Fibroblast of skin of abdomen (primary cell): ENCODE measurements at regions not wholly inside any gene's neighbourhood (a gene's known extent, or its start where the extent isn't known, plus 50 kb on each side); places are given as distances from the start of the nearest gene placed in this dataset.

Source experiments
- DNase-seq: peaks from one replicate; pipeline ENCODE4 v3.0.0-alpha.2; 2013

DNA sequence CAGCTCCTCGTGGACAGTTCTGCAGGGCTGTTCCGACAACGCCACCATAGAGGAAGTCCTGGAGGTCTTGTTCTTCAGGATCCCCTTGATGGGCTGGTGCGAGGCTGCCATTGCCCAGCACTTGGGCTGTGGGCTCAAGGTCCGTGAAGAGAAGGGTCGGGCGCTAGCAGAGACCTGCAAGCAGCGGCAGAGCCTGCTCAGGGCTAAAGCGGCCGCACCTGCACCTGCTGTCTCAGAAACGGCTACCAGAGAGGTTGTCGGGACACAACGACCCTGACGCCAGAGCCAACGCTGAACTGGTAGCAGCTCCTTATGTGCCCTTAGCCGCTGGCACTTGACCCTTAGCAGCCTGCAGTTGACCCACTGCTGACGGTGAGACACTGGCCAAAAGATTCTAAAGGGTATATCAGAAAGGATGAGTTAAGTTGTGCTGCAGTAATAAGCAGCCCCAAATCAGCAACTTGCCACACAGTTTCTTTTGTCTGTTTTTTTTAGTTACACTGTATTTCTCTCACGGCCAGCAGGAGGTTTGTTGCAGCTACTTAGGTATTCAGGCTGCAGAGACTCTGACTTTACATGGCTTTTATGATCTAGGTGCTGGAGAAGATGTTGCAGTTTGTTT, 55.5 kb upstream of the ST6GAL2 start:
- no peak for DNase-seq

DNA sequence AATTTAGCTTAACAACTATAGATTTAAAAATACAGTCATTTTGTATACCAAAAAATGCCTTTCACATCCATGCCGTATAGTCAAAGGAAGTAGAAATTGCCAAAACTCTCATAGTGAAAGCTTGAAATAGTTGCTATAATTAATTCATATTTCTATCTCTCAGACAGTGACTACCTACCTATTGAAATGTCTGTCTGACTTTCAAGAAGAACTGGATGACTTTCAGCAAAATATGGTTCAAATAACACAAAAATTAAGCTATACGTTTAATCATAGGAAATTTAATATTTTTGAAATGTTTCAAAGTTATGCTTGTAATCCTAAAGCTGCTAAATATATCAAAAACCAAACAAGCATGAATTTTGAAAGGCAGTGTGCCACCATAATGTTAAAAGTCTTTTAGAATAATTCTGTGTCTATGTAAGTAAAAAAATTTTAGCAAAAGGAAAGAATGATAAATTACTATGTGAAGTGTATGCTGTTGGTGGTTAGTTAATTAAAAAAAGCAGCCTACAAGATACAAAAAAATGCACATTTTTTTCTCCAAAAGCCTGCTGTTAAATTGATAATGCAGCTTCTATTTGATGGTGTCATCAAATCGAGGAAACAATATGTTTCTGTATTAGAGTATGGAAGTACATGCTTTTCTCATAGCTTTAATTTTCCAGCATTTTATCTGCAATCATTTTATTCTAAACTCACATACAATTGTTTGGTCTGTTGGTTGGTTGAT, 57.7 kb upstream of the ST6GAL2 start:
- peak; percentile 48 for DNase-seq

- peak; percentile 94 for DNase-seq
Observed at GRCh38 chr2:106944215-106944614, 58.2 kb upstream of the ST6GAL2 start.

DNA sequence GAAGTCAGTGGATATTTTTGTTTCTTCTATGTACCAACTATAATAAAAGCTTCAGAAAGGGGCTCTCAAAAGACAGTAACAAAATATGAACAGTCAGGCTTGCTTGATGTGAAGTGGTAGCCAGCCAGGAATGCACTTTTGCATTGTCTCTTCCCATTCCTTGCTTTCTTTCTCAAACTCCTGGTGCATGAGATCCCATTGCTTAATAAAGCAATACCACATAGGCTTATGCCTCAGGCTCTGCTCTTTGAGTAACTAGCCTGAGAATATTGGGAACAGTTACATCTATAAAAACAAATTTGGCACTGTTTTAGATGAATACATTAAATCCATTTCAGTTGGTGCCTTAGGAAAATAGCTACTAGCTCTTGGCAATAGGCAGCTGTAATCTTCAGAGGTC, 62.6 kb upstream of the ST6GAL2 start:
- peak; percentile 51 for DNase-seq

DNA sequence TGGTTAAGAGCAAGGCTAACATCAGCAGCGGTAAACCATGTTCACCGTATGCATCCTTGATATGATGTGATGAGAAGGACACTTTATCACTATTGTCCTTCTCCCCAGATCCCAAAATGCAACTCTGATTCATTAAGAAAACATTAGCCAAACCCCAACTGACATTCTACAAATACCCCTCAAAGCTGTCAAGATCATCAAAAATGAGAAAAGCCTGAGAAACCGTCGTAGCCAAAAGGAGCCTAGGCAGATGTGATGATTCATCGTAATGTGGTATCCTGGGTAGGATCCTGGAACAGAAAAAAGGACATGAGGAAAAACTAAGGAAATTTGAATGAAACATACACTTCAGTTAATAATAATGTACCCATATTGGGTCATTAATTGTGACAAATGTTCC, 67.3 kb upstream of the ST6GAL2 start:
- DNase-seq: peak; percentile 74

DNA sequence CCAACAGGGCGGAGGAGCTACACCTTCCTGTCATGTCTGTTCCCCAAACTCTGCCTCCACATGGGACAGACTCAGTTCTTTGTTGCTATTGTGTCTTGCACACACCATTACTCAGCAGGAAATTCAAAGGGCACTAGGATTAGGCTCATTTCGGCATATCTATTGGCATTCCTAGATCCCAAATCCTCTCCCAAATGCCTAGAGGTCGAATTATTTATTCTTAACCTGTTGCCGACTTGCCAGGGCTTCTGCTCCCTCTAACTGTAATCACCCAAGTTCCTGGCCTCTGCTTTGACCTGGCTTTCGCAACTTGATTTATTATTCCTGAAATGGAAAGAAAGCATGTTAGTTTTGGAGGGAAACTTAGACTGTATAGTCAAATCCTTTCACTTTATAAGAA, 67.8 kb upstream of the ST6GAL2 start:
- DNase-seq: peak; percentile 27

DNA sequence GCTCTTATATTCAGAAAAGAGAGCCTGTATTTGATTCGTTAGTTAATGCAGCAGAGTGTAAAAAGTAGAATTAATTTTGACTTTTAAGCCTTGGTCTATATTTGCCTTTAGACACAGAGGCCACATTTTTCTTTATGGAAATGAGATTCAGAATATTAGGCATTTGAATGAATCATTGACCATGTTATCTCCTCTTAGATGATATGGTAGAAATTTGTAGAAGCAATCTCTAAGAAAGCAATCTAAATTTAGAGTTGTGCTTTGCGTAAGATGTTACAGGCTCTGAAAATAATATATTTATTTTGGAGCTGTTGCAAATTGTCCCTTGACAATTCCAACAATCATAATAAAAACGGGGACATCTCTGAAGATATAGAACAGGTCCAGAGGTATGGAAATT, 68.3 kb upstream of the ST6GAL2 start:
- no peak for DNase-seq

- peak; percentile 70 for DNase-seq
Observed at GRCh38 chr2:106956416-106956815, 70.4 kb upstream of the ST6GAL2 start.

DNA sequence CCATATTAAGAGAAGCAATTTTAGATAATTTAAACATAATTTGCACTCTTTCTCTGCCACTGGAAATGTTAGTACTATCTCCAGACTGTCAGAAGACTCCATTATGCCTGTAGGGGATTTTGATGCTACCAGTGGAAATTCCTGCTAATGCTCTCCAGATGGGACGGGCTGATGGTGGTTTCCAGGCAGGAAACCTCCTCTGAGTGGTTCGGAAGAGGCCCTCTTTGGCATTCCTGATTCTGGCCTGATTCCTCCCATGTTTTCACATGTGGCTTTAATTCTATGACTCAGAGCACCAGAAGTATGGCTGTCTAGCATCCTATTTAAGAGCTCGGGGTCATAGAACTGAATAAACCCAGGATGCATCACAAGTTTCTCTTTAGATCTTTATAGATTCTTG, 70.9 kb upstream of the ST6GAL2 start:
- peak; percentile 99 for DNase-seq

DNA sequence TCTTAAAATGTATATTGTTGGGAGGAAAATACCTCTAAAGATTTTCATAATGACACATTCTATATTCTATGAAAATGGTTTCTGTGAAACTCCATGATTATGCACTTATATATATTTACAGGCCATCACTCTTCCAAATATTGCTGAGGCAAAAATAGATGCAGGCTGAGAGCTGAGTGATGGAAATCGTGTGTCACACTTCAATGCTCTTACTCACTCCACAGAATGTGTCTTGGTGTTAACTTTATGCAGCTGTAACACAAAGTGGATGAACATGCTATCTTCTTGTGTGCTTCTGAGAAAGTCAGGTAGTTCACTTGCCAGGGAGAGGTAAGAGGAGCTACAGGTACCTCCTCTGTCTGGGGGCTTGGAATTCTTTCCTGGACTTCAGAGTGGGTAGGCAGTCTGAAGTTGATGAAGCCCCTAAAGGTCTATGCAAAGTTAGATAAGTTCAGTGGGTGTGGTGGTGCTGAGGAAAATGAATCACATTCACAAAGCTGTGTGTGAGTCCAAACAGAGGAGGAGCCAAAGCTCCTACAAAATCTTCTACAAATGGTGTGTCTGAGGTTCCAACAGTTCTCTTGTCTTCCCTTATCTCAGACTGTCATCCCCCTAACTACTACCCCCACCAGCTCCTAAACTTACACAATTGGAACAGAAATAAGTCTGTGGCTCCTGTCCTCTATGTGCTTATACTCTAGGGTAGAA, 74.2 kb upstream of the ST6GAL2 start:
- peak; percentile 81 for DNase-seq

GRCh38 chr2:106960683-106961161, 74.8 kb upstream of the ST6GAL2 start:
- peak; percentile 66 for DNase-seq

DNA sequence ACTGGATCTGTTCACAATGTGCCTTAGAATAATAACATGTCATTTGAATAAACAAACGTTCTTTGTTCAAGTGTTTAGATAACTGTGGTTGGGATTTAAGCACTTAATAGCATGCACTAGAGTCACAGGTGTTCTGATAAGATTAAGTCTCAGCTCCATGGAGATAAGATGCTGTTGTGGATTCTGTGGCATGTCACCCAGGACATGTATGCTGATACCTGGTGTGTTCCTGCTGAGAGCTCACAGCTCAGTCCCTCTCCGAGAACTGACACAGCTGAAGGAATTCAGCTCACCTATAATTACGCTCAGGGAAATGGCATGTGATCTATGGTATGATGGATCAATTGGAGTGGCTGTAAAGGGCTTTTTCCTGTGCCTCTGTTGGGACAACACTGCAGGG, 75.4 kb upstream of the ST6GAL2 start:
- DNase-seq: no peak

- peak; percentile 92 for DNase-seq
Observed at GRCh38 chr2:106963156-106963555, 77.2 kb upstream of the ST6GAL2 start.

DNA sequence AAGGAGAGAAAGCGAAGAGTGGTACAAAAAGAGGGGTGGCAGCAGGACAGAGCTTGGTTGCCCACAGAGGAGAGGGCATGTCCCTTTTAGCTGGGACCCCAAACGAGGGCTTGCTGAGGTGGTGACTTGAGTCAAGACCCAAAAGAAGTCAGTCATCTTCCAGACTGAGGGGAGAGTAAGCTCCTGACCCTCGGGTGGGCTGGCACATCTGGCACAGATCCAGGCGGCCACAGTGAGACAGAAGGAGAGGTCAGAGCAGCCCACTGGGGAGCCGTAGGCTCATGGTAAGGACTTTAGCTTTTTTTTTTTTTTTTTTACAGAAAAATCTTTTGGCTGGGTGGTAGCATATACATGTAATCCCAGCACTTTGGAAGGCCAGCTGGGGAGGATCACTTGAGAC, 77.9 kb upstream of the ST6GAL2 start:
- DNase-seq: no peak

DNA sequence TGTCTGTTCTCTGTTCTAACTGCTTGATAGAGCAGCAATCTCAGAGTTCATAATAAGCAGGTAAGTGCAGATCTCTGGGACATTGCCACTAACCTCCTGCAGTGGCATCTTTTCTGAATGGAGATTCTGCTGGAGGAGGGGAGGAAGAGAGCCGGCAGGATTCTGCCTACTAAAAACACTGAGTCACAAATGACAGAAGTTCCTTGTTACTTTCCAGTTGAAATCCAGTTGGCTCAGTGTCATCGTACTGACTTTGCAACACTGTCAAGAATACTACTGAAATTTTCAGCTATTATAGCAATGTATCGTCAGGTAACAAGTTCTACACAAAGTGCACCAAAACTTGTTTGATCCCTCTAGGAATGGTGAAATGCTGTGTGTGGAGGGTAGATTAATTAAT, 79.6 kb upstream of the ST6GAL2 start:
- no peak for DNase-seq

DNA sequence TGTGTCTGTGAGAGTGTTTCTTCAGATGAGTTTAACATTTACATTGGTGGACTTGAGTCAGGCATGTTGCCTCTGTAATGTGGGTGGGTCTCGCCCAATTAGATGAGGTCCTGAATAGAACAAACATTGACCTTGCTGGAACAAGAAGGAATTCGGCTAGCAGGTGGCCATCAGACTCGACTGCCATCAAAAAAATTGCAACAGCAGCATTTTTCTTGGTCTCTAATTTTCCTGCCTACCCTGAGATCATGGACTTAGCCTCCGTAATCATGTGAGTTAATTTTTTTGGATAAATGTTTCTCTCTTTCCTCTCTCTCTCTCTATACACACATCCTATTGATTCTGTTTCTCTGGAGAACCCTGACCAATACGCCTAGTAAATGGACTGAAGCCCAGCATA, 83.8 kb upstream of the ST6GAL2 start:
- DNase-seq: no peak

GRCh38 chr2:106970471-106971261, 84.7 kb upstream of the ST6GAL2 start:
- DNase-seq: peak; percentile 81

- DNase-seq: peak; percentile 70
Observed at GRCh38 chr2:106972782-106973181, 86.8 kb upstream of the ST6GAL2 start.

DNA sequence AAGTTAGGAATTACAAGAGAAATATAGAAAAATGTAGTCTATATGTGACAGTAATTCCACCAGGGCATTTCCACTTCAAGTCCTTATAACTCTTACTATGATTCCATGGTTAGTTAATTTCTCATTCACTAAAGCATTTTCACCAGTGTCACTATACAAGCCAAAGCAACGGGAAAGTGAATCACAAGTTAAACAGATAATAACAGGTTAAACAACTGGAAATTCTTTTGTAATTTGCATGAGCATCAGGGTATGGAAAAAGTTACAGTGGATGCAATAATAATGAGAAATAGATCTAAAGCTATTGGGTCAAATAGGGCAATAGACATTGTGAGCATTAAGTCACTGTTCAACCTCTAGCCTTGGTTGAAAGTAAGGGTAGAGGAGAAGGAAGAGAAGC, 88.9 kb upstream of the ST6GAL2 start:
- DNase-seq: no peak

DNA sequence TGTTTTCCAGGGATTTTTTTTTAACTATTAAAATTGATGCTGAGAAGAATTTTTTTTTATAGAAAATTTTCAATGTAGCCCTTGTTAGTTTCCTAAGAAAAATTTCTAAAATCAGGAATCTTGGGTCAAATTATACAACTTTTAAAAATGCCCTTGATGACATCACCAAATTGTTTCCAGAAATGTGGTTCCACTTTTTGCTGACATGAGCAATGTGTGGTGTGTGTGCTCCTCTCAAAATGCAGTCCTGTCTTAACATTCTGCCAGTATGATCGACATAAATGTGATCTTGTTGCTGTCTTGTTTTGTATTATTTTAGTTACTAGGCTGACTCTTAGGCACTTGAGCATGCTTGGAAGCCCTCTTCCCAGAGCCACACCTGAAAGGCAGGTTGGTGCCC, 89.7 kb upstream of the ST6GAL2 start:
- DNase-seq: peak; percentile 56

- DNase-seq: no peak
Observed at GRCh38 chr2:106976548-106976947, 90.6 kb upstream of the ST6GAL2 start.

DNA sequence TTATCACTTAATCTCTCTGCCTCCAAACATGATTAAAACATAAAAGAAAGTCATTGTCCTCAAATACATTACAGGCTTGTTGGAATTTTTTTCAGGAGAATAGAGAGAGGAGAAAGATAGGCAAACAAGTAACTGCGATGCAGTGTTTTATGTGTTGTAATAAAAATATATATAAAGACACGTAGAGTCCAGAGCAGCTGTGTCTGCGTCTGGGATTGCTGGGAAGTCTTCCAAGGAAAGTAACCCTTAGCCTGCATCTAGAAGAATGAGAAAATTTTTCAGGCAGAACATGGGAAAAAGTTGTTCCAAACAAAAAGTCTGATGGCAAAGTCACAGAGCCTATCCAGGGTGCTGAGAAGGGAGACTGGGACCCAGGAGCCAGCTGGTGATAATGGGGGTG, 91.8 kb upstream of the ST6GAL2 start:
- peak; percentile 75 for DNase-seq

DNA sequence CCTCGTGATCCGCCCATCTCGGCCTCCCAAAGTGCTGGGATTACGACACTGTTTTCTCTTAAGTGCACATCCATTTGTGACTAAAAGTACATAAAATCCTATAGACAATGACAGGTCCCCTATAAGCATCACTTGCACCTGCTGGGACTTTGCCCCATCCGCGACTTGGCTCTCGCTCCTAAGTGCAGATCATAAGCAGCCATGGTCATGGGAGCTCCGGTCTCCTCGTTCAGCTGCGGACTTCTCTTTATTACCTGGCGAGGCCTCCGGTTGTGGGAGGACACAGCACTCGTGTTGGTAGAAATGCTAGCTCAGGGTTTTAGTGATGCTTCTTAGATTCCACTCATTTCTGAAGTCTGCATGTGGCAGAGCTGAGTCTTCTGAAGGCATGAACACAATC, 92.7 kb upstream of the ST6GAL2 start:
- no peak for DNase-seq
